Muscle layer of duodenum (tissue), 2 donors: ENCODE measurements at regions not wholly inside any gene's neighbourhood (a gene's known extent, or its start where the extent isn't known, plus 50 kb on each side); places are given as distances from the start of the nearest gene placed in this dataset.

ENCODE experiments used
- H3K27ac ChIP-seq: one replicate; pipeline ENCODE4 v1.7.0; 2013; ENCODE audit warnings: mild to moderate bottlenecking, low read length
- H3K27me3 ChIP-seq: one replicate; pipeline ENCODE4 v1.7.0; 2013; ENCODE audit warnings: low read depth, mild to moderate bottlenecking, control low read depth, low read length
- H3K36me3 ChIP-seq, 2 donors: one replicate each; pipeline ENCODE4 v1.7.0; 2013; ENCODE audit warnings: low read length in 2 of 2, control low read depth in 1 of 2, mild to moderate bottlenecking in 1 of 2; ENCODE audit not compliant: insufficient read depth in 2 of 2, control insufficient read depth in 1 of 2
- H3K4me1 ChIP-seq, 2 donors: one replicate each; pipeline ENCODE4 v1.7.0; 2013; ENCODE audit warnings: low read length in 2 of 2, mild to moderate bottlenecking in 2 of 2, control low read depth in 1 of 2, moderate library complexity in 1 of 2; ENCODE audit not compliant: insufficient read depth in 2 of 2, control insufficient read depth in 1 of 2
- H3K4me3 ChIP-seq, 2 donors: one replicate each; pipeline ENCODE4 v1.7.0; 2013; ENCODE audit warnings: low read length in 2 of 2, low read depth in 1 of 2, mild to moderate bottlenecking in 1 of 2
- H3K9me3 ChIP-seq, 2 donors: one replicate each; pipeline ENCODE4 v1.7.0; 2013; ENCODE audit warnings: low read length in 2 of 2, control low read depth in 1 of 2, mild to moderate bottlenecking in 1 of 2; ENCODE audit not compliant: control insufficient read depth in 1 of 2
- donor health status: healthy.

DNA sequence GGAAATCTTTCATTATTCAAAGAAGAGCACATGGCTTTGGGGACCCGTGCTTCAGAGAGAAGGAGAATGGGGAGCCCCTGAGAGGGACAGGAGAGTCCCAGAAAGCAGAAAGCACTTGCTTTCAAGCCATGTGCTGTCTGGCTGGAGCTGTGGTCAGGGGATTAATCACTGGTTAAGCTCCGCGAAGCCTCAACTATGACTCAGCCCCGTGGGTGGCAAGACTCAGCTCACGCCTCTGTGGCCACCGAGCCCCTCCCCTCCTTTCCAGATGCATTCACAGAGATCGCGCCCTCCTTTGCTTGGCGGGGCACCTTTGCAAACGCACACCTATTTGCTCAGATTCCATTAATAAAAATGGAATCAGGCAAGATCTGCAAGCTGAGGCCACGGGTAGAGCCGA, 202.9 kb upstream of the TCERG1L start:
- Histone ChIP-seq H3K4me3 (no peak overlapping the region), H3K4me1 (no peaks in the 10 kb centered on the region), H3K36me3 (no peaks in the 10 kb centered on the region), H3K9me3 (peaks cover 0 to 8% of the 10 kb centered on the region in 2 donors), H3K27me3 (no peaks in the 10 kb centered on the region), H3K27ac (no peak overlapping the region)

DNA sequence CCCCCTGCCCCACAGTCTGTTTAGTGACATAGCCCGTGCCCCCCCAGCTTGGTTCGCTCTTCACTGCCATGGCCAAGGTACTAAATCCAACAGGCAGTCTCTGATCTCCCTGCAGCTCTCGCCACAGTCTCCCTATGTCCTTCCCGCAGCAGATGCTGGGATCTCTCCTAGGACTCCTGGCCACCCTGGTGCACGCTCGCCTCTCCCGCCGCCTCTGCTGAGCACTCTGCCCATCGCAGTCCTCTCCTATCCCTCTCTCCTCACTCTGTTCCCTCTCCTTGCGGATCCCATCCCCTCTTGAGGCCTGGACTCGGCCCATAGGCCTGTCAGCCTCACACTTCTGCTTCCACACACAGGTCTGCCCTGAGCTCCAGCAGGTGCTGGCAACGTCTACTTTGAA, 204.8 kb upstream of the TCERG1L start:
- Histone ChIP-seq H3K27me3 (no peaks in the 10 kb centered on the region), H3K4me3 (no peak overlapping the region), H3K36me3 (no peaks in the 10 kb centered on the region), H3K27ac (no peak overlapping the region), H3K9me3 (no peaks in the 10 kb centered on the region), H3K4me1 (no peaks in the 10 kb centered on the region)

DNA sequence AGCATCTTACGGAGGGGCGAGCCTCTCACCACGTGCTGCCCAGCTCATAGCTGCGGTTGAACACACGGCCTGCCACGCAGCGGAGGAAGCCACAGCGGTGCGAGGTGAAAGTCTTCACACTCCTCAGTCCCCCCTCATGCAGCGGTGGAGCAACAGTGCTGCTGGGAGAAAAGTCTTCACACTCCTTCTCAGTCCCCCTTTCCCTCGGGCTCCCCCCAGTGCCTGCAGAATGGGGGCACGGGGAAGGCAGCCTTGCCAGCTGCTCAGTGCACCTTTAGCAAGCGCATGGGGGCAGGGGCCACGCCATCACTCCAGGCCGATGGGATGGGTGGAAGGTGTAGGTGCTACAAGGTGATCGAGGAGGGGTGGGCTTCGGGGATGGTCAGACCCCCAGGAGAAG, 206.3 kb upstream of the TCERG1L start:
- no peak overlapping the region for H3K27ac ChIP-seq
- no peaks in the 10 kb centered on the region for H3K27me3 ChIP-seq
- no peak overlapping the region for H3K4me3 ChIP-seq
- no peaks in the 10 kb centered on the region for H3K9me3 ChIP-seq
- H3K36me3 ChIP-seq: no peaks in the 10 kb centered on the region
- H3K4me1 ChIP-seq: no peaks in the 10 kb centered on the region

DNA sequence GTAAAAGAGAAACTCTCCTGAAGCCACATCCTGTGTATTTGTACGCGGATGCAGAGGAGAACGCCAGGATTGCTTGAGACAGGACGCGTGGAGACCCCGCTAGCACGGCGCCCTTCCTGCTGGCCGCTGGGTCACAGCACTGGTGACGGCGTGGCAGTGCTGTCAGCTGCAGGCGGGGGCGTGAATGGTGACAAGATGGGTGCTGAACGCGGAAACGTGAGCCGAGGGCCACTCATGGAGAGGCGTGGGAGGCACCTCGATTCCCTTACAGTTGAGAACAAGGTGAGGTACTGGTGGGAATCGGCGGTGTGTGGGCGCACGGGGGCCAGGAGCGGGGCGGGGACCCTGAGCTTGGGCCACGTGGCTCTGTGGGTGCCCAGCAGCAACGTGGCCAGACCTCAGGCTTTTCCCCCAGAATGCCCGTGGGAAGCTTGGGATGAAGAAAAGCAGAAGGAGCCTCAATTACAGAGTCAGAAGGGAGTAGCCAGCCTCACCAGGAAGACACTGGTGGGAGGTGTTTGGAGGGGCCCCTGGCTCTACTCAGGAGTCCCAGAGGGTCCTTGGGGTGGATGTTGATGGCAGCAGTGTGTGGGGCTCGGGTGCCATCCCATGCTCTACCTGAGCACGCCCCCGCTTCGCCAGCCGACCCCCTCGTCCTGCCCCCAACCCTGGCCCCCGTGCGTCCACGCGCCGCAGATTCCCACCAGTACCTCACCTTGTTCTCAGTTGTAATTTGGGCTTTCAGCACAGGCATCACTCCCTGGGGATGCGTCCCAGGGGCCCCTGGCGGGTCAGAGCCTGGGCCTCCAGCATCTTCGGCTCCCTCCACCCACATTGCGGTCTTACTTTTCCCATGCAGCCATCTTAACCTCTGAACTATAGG, 208.4 kb upstream of the TCERG1L start:
- Histone ChIP-seq H3K4me3 (no peak overlapping the region), H3K9me3 (peaks cover 0 to 2% of the 10 kb centered on the region in 2 donors), H3K27me3 (no peaks in the 10 kb centered on the region), H3K4me1 (no peaks in the 10 kb centered on the region), H3K36me3 (no peaks in the 10 kb centered on the region), H3K27ac (no peak overlapping the region)

DNA sequence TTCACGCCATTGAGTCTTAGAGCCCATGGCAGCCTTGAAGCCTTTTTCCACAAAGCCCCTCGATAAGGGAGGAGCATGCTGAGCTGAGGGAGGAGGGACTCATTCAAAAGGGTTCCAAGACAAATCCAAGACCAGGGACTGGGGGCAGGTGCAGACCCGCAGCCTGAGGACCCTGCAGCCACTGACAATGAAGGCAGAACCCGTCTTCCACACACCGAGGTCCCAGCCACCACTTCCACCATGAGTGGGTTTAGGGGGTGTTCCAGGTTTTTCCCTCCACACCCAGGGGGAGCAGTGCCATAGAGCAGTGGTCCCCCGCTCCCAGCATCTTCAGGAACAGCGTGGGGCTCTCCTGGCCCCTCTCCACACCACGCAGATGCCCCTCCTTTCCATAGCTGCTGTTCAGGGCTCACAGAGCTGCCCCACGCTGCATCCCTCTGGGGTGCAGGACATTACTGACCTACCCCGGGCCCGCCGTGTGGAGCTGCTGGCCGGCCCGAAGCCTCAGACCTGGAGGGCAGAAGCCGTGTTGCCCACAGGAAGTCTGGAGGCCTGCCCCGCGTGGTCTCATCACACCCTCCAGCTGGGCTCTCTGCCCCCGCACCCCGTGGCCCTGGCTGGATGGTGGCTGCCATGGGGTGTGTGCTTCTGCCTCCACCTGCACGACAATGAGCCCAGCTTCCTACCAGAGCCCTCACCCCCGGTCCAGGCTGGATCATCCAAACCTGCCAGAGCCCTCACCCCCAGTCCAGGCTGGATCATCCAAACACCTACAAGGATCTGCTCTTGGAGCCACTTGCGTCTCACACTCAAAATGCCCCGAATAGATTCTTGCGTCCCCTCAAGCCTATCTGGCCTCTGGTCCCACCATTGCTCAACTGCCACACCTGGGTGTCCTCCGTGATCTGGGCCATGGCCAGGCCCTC, 220.0 kb upstream of the TCERG1L start:
- Histone ChIP-seq H3K36me3 (no peaks in the 10 kb centered on the region), H3K27ac (no peak overlapping the region), H3K4me1 (no peaks in the 10 kb centered on the region), H3K4me3 (no peak overlapping the region), H3K9me3 (no peaks in the 10 kb centered on the region), H3K27me3 (no peaks in the 10 kb centered on the region)

DNA sequence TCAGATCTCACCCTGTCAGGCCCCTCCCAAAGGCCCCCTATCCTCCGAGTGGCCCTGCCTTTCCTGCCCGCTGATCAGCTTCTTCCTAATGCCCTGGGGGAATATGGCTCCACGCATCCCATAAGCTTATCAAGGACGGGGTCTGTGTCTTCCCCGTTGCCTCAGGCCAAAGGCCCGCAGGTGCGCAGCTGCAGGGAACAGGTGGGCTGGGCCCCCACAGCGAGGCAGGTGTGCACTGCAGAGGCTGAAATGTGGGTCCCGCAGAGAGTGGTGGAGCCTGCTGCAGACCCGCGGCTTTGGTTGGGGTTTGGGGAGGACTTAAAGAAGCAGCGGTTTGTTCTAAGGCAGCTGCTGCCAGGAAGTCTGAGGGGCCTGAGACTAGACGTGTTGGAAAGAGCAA, 220.8 kb upstream of the TCERG1L start:
- no peaks in the 10 kb centered on the region for H3K9me3 ChIP-seq
- no peaks in the 10 kb centered on the region for H3K27me3 ChIP-seq
- H3K36me3 ChIP-seq: no peaks in the 10 kb centered on the region
- H3K4me1 ChIP-seq: no peaks in the 10 kb centered on the region
- H3K27ac ChIP-seq: no peak overlapping the region
- no peak overlapping the region for H3K4me3 ChIP-seq

DNA sequence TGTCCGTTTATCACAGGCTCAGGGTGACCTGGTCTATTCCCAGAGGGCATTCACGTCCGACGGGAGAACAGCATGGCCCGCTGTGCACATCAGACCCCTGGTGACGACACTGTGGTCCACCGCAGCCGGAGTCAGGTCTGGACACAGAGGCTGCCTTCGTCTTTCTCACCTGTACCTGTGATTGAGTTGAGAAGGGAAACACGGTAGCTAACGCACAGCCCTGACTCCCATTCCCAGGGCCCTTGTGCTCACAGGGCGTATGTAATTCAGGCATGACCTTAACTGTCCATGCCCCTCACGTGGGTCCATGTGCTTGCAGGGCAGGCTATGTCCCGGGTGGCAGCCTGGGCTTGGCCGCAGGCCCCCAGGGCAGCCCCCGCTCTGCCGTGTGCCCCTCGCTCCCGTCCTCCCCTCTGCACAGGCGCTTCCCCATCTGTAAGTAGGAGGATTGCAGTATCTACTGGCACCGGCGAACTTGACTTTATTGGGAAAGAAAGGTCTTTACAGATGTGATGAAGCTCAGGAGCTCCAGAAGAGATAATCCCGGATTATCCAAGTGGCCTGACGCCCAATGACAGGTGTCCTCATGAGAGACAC, 221.3 kb upstream of the TCERG1L start:
- no peaks in the 10 kb centered on the region for H3K9me3 ChIP-seq
- no peak overlapping the region for H3K27ac ChIP-seq
- H3K36me3 ChIP-seq: no peaks in the 10 kb centered on the region
- no peaks in the 10 kb centered on the region for H3K4me1 ChIP-seq
- no peak overlapping the region for H3K4me3 ChIP-seq
- no peaks in the 10 kb centered on the region for H3K27me3 ChIP-seq

DNA sequence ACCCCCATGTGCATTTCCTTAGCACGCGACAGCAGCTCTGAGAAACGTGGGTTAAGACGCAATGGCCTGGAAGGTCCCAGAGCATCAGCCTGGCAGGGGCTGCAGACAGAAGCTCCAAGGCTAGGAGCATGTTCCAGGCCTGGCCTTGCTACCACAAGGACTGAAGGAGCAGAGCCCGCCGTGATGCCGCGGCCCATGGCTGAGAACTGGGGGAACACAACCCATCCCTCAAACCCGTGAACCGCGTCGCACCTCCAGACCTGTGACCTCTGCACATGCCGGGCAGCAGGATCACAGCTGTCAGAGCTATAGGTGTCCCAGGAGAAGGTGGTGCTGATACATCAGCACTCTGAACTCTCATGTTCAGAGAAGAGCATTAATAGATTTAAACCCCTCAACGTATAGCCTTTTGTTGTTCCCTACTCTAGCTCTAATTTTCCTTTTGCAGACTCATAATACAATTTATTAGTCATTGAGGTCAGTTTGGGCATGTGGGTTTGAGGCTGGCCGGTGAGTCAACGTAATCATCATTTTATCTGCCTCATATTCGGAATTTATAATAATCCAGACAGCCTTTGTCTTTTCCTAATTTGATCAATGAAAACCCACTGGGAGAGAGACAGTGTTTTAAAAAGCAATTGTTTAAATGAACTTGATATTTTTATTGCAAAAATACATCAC, 222.5 kb upstream of the TCERG1L start:
- Histone ChIP-seq H3K9me3 (no peaks in the 10 kb centered on the region), H3K27ac (no peak overlapping the region), H3K27me3 (no peaks in the 10 kb centered on the region), H3K36me3 (no peaks in the 10 kb centered on the region), H3K4me1 (no peaks in the 10 kb centered on the region), H3K4me3 (no peak overlapping the region)

DNA sequence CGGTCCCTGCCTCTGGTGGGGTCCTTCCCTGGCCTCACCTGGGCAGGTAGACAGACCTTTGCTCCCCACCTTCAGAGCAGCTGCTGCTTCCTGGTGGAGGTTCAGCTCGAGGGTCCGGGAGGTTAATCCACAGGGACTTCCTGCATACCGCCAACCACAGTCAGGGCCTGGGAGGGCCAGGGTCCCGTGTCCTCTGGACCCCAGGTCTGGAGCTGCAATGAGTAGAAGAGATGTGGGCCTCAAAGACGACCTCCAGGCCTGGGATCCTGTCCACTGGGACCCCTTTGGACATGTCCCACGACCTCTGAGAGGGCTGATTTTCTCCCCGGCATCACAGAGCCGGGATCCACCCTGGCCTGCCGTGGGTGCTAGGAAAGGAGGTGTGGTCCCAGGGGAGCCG, 223.3 kb upstream of the TCERG1L start:
- Histone ChIP-seq H3K27me3 (no peaks in the 10 kb centered on the region), H3K27ac (no peak overlapping the region), H3K4me1 (no peaks in the 10 kb centered on the region), H3K36me3 (no peaks in the 10 kb centered on the region), H3K9me3 (no peaks in the 10 kb centered on the region), H3K4me3 (no peak overlapping the region)

DNA sequence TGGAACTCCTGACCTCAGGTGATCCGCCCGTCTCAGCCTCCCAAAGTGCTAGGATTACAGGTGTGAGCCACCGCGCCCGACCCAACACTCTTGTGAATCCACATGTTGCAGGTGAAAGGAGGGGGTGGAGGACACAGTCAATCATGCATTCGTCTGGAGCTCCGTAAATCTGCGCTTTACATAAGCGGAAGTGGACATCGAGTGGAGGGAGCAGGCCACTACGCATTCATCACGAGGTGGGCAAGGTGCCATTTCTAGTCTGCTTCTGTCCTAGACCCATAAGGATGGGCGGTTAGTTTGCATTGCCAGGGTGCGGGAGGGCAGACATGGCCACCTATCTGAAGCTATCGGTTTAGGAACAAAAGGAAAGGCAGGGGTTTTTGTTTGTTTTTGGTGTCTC, 225.2 kb upstream of the TCERG1L start:
- no peaks in the 10 kb centered on the region for H3K27me3 ChIP-seq
- H3K27ac ChIP-seq: no peak overlapping the region

DNA sequence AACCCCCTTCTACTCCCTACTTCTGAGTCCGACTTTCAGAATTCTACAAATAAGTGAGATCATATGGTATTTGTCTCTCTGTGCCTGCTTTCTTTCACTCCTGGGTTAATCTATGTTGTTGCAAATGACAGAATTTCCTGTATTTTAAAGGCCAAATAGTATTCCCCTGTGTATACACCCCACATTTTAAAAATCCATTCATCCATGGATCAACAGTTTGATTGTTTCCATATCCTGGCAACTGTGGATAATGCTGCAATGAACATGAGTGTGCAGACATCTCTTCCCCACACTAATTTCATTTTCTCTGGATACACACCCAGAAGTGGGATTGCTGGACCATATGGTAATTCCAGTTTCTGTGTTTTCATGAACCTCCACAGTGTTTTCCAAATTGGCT, 225.8 kb upstream of the TCERG1L start:
- H3K27ac ChIP-seq: no peak overlapping the region

More for the DNA sequence above, 225.2 kb upstream of the TCERG1L start:
- Histone ChIP-seq H3K4me1 (no peaks in the 10 kb centered on the region), H3K36me3 (no peaks in the 10 kb centered on the region), H3K9me3 (no peaks in the 10 kb centered on the region), H3K4me3 (no peak overlapping the region)

More for the DNA sequence above, 225.8 kb upstream of the TCERG1L start:
- H3K9me3 ChIP-seq: no peaks in the 10 kb centered on the region
- H3K4me1 ChIP-seq: no peaks in the 10 kb centered on the region
- no peaks in the 10 kb centered on the region for H3K27me3 ChIP-seq
- no peak overlapping the region for H3K4me3 ChIP-seq
- H3K36me3 ChIP-seq: no peaks in the 10 kb centered on the region
